ENCODE measurements at regions not wholly inside any gene's neighbourhood (a gene's known extent, or its start where the extent isn't known, plus 50 kb on each side); places are given as distances from the start of the nearest gene placed in this dataset.

DNA sequence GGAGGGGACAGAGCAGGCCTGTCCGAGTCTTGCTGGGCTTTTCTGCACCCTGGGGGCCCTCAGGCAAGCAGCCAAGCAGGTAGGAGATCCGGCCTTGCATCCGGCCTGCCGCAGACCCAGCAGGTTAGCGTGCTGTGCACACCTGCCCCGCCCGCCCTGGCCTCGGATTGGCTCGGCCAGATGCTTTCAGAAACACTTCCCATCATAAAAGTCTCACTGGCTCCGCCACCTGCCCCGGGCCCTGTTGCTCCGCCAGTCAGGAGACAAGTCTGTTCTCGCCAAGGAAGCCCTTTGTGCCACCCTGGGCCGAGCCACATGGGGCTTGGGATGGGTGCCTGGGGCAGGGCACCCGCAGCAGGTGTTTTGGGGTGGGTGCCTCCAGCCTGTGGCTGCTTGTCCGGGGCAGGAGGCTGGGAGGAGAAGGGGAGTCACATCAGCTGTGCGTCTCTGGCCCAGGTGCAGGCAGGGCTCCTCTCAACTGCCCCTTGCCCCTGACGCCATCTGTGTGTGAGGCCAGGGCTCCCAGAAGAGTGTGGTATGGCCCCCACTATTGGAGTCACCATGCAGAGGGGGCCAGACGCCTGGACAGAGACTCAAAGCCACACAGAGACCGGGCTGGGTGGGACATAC lies 228.2 kb upstream of the GSE1 start:
- TF ChIP-seq, protein P1, sequence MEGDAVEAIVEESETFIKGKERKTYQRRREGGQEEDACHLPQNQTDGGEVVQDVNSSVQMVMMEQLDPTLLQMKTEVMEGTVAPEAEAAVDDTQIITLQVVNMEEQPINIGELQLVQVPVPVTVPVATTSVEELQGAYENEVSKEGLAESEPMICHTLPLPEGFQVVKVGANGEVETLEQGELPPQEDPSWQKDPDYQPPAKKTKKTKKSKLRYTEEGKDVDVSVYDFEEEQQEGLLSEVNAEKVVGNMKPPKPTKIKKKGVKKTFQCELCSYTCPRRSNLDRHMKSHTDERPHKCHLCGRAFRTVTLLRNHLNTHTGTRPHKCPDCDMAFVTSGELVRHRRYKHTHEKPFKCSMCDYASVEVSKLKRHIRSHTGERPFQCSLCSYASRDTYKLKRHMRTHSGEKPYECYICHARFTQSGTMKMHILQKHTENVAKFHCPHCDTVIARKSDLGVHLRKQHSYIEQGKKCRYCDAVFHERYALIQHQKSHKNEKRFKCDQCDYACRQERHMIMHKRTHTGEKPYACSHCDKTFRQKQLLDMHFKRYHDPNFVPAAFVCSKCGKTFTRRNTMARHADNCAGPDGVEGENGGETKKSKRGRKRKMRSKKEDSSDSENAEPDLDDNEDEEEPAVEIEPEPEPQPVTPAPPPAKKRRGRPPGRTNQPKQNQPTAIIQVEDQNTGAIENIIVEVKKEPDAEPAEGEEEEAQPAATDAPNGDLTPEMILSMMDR (IDR thresholded peaks at IDR 0.05), result no peak
- peak; percentile 90 for DNase-seq (ENCODE audit: low spot score)
- H3K27me3 Mint-ChIP-seq (ENCODE audit: low read depth), result peaks cover 1% of the 10 kb centered on the region
- peaks cover 5% of the 10 kb centered on the region for H3K4me1 Mint-ChIP-seq (ENCODE audit: low read depth)
- no peak overlapping the region for H3K27ac Mint-ChIP-seq (ENCODE audit: unreplicated experiment)
- no peaks in the 10 kb centered on the region for H3K36me3 Mint-ChIP-seq (ENCODE audit: low read depth)
- no peak overlapping the region for H3K4me3 Mint-ChIP-seq (ENCODE audit: unreplicated experiment)
- H3K9me3 Mint-ChIP-seq (ENCODE audit: low read depth), result no peaks in the 10 kb centered on the region

DNA sequence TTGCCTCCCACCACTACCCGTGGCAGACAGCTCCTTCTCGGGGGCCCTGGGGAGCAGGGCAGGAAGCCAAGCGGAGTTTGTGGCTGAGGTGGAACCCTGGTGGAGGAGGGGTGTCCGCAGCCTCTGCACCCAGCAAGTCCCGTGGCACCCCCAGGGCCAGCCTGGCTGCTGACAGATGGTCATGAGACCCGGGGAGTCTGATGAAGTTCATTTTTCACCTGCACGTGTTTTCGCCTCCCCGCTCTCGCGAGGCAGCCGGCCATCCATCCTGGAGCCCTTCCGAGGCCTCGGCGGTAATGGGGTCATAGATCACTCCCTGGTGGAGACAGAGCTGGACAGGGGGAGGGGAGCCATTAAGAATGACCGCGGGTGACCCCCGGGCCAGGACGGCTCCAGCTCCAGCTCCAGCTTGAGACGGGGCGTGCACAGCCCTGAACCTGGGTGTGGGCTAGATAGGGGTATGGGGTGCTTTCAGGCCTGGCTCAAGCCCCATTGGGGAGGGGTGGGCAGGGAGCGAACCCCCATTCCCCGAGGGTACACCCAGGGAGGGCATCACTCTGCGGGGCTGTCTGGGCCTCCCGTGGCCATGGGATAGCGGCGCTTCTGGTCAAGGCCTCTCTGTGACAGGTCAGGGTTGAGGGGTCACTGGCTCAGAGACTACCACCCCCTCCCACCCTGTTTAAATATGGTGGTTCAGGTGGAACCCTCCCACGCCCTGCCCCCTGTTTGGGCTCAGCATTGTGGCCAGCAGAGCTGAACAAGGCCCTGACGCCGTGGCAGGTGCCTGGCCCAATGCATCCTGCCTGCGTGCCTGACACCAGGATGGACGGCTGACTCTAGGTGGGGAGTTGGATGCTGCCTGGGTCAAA lies 227.4 kb upstream of the GSE1 start:
- TF ChIP-seq, protein P1 (IDR thresholded peaks at IDR 0.05), result no peak
- Mint-ChIP-seq H3K9me3 (ENCODE audit: low read depth) (no peaks in the 10 kb centered on the region), H3K27ac (ENCODE audit: unreplicated experiment) (no peak overlapping the region)

DNA sequence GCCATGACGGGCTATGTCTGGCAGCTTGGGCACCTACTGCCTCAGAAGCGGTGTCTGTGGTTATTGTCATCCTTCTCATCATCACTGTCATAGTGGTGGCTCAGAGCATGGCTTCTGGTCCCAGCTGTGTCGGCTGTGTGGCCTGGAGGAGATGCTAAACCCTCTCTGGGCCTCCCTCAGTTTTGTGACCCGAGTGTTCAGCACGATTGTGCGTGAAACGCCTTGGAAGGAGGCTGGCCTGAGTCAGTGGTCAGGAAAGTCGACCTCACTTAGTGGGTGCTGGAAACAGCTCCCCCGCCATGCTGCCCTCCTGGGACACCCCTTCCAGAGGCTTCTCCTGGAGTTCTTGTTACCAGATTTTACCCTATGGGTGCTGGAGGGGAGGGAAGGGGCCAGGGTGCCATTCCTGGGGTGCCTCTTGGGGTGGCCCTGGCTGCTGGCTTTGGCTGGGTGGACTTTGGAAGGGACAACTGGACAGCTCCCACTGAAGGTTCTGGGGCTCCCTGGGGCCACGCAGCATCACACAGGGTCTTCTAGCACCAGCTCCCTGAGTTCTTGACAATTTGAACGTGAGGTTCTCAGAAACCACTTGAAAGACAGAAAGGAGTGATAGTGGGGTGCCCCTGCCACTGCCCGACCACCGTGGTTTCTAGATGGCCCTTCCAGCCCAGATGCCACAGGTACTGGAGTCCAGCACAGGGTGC lies 226.5 kb upstream of the GSE1 start:
- Mint-ChIP-seq H3K4me3 (ENCODE audit: unreplicated experiment) (no peak overlapping the region), H3K36me3 (ENCODE audit: low read depth) (no peaks in the 10 kb centered on the region), H3K27me3 (ENCODE audit: low read depth) (peaks cover 1% of the 10 kb centered on the region), H3K9me3 (ENCODE audit: low read depth) (no peaks in the 10 kb centered on the region), H3K27ac (ENCODE audit: unreplicated experiment) (no peak overlapping the region), H3K4me1 (ENCODE audit: low read depth) (peaks cover 21% of the 10 kb centered on the region)
- peak; percentile 66 for DNase-seq (ENCODE audit: low spot score)
- TF ChIP-seq, protein P1 (IDR thresholded peaks at IDR 0.05), result no peak

More for the DNA sequence above, 227.4 kb upstream of the GSE1 start:
- no peak overlapping the region for H3K4me3 Mint-ChIP-seq (ENCODE audit: unreplicated experiment)
- peaks cover 12% of the 10 kb centered on the region for H3K4me1 Mint-ChIP-seq (ENCODE audit: low read depth)
- H3K27me3 Mint-ChIP-seq (ENCODE audit: low read depth), result peaks cover 1% of the 10 kb centered on the region
- DNase-seq (ENCODE audit: low spot score), result peak; percentile 90
- no peaks in the 10 kb centered on the region for H3K36me3 Mint-ChIP-seq (ENCODE audit: low read depth)

DNA sequence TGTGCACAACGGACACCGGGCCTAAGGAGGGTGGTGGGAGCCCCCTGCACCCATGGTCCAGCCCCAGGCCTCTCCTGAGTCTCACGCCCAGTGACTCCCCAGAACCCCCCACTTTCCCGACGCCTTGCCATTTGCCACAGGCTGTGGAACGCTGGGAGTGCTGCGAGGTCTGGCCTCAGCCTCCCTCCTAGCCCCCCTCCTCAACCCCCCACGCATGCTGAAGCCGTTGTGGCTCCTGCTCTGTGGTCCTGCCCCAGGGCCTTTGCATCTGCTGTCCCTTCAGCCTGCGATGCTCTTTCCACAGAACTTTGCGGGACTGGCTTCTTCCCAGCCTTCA lies 226.0 kb upstream of the GSE1 start:
- H3K27ac Mint-ChIP-seq (ENCODE audit: unreplicated experiment), result no peak overlapping the region
- H3K36me3 Mint-ChIP-seq (ENCODE audit: low read depth), result no peaks in the 10 kb centered on the region
- H3K9me3 Mint-ChIP-seq (ENCODE audit: low read depth), result no peaks in the 10 kb centered on the region
- H3K4me3 Mint-ChIP-seq (ENCODE audit: unreplicated experiment), result no peak overlapping the region
- peaks cover 18% of the 10 kb centered on the region for H3K4me1 Mint-ChIP-seq (ENCODE audit: low read depth)
- peaks cover 1% of the 10 kb centered on the region for H3K27me3 Mint-ChIP-seq (ENCODE audit: low read depth)
- TF ChIP-seq, protein P1 (IDR thresholded peaks at IDR 0.05), result no peak
- peak; percentile 81 for DNase-seq (ENCODE audit: low spot score)

DNA sequence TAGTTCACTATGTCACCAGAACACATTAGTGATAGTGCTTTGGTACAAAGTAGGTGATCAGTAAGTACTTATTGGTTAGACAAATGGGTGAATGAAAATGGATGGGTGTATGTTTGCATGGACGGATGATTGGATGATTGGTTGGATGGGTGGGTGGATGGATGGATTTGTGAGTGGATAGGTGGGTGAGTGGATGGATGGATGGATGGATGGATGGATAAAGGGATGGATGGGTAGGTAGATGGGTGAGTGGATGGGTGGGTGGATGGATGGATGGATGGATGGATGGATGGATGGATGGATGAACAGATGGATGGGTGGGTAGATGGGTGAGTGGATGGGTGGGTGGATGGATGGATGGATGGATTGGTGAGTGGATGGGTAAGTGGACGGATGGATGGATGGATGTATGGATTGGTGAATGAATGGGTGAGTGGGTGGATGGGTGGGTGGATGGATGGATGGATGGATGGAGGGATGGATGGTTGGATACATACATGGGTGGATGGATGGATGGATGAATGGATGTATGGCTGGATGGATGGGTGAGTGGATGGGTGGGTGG lies 225.3 kb upstream of the GSE1 start:
- TF ChIP-seq, protein P1 (IDR thresholded peaks at IDR 0.05), result no peak

More for the DNA sequence above, 225.3 kb upstream of the GSE1 start:
- H3K4me3 Mint-ChIP-seq (ENCODE audit: unreplicated experiment), result no peak overlapping the region
- DNase-seq (ENCODE audit: low spot score), result no peak
- H3K27me3 Mint-ChIP-seq (ENCODE audit: low read depth), result peaks cover 1% of the 10 kb centered on the region
- H3K27ac Mint-ChIP-seq (ENCODE audit: unreplicated experiment), result no peak overlapping the region
- no peaks in the 10 kb centered on the region for H3K36me3 Mint-ChIP-seq (ENCODE audit: low read depth)
- H3K4me1 Mint-ChIP-seq (ENCODE audit: low read depth), result peaks cover 16% of the 10 kb centered on the region
- no peaks in the 10 kb centered on the region for H3K9me3 Mint-ChIP-seq (ENCODE audit: low read depth)

Data from chondrocyte (in vitro differentiated cells).